PC-3 (cell line): ENCODE measurements at regions not wholly inside any gene's neighbourhood (a gene's known extent, or its start where the extent isn't known, plus 50 kb on each side); places are given as distances from the start of the nearest gene placed in this dataset.

Experiments used
- EZH2 ChIP-seq: fragments of 300-600 bp; sonication (generic); IDR thresholded peaks from one replicate; pipeline ENCODE4 v1.6.1; 2017; ENCODE audit warnings: antibody characterized with exemption, mild to moderate bottlenecking, low read length; ENCODE audit not compliant: unreplicated experiment
- EZH2phosphoT487 ChIP-seq: fragments of 300-600 bp; sonication (generic); IDR thresholded peaks from 2 replicates; pipeline ENCODE4 v1.6.1; 2018; ENCODE audit warnings: mild to moderate bottlenecking, antibody characterized with exemption, low read length, borderline replicate concordance
- TF ChIP-seq, protein P1 (sequence below): fragments of 300-600 bp; sonication (generic); conservative IDR thresholded peaks from 2 replicates; pipeline ENCODE4 v1.5.1; 2017; ENCODE audit warnings: antibody characterized with exemption, low read depth, mild to moderate bottlenecking, low read length

DNA sequence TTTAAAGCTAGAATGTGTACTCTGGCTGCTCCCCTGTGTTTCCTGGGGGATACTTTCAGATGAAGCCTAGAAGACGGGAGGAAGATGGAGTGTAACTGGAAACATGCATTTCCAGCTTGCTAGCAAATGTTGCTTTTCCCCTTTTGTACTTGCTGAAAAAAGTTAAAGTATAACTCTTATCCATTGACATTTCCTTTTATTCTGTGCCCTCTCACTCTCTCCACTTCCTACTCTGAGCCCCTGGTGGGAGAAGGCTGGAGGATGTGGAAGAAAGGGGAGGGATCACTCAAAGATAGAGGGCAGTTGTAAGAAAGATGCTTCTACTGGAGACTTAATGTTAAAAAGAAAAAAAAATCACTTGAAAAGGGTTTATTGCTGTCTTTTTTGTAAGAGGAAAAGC is 396.5 kb downstream of the DTHD1 start:
- TF ChIP-seq, protein P1, sequence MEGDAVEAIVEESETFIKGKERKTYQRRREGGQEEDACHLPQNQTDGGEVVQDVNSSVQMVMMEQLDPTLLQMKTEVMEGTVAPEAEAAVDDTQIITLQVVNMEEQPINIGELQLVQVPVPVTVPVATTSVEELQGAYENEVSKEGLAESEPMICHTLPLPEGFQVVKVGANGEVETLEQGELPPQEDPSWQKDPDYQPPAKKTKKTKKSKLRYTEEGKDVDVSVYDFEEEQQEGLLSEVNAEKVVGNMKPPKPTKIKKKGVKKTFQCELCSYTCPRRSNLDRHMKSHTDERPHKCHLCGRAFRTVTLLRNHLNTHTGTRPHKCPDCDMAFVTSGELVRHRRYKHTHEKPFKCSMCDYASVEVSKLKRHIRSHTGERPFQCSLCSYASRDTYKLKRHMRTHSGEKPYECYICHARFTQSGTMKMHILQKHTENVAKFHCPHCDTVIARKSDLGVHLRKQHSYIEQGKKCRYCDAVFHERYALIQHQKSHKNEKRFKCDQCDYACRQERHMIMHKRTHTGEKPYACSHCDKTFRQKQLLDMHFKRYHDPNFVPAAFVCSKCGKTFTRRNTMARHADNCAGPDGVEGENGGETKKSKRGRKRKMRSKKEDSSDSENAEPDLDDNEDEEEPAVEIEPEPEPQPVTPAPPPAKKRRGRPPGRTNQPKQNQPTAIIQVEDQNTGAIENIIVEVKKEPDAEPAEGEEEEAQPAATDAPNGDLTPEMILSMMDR, result no peak
- no peak for TF ChIP-seq EZH2phosphoT487
- TF ChIP-seq EZH2, result no peak
